K562 (cell line): ENCODE measurements at regions not wholly inside any gene's neighbourhood (a gene's known extent, or its start where the extent isn't known, plus 50 kb on each side); places are given as distances from the start of the nearest gene placed in this dataset.

Source experiments
- ATAC-seq: fragments of 200-7000 bp; cut with Tn5 transposase; 3 replicates; pipeline ENCODE4 v1.9.1; 2020; ENCODE audit warnings: moderate library complexity
- BruUV-seq: library from RNA; stranded (reverse); fragments of 400-500 nt; replicated peaks from 2 replicates; lab custom pipeline; 2021; lab: Mats Ljungman, UMichigan
- CTCF ChIA-PET: fragments of 300-600 bp; formaldehyde crosslinking; extraction: SDS; loops from one replicate; lab custom pipeline; 2021; ENCODE audit warnings: low intra/inter-chr PET ratio; lab: Yijun Ruan, JAX
- POLR2A ChIA-PET: fragments of 300-600, 350-650 bp; sonication (Branson Sonifier 250); formaldehyde crosslinking; extraction: SDS; loops from one replicate; lab custom pipeline; 2021; ENCODE audit warnings: antibody characterized with exemption, inconsistent platforms; lab: Yijun Ruan, JAX
- DNase-seq, 4 experiments: peaks; one replicate each; pipeline versions ENCODE4 v3.0.0 to v3.0.0-alpha.2; 2011 to 2018; ENCODE audit warnings: low spot score in 3 of 4, mixed read lengths in 3 of 4; ENCODE audit errors: extremely low read depth in 1 of 4
- FAIRE-seq: peaks from 2 replicates; lab custom pipeline; 2011; peaks lifted over from hg19 to GRCh38; lab: Jason Lieb, UNC
- H2AFZ ChIP-seq: 2 replicates; pipeline ENCODE4 v1.6.0; 2011; ENCODE audit warnings: low read depth, low read length, control low read depth, inconsistent platforms
- H3K27ac ChIP-seq: fragments of 200-600 bp; 3 replicates; pipeline ENCODE4 v1.8.0; 2011; ENCODE audit warnings: low read depth, mild to moderate bottlenecking, control low read depth, inconsistent platforms, low read length, moderate library complexity, mixed read lengths; ENCODE audit errors: extremely low read depth
- H3K27me3 ChIP-seq, 2 experiments: fragments of 300-600 bp in 1 of 2; 2 replicates in 1 of 2; 3 replicates in 1 of 2; pipeline versions ENCODE4 v1.6.0 to v1.8.0; 2011; ENCODE audit warnings: inconsistent platforms in 2 of 2, low read length in 2 of 2, mild to moderate bottlenecking in 1 of 2, mixed read lengths in 1 of 2, moderate library complexity in 1 of 2; ENCODE audit not compliant: control insufficient read depth in 2 of 2, insufficient read depth in 2 of 2
- H3K36me3 ChIP-seq: fragments of 300-600 bp; 3 replicates; pipeline ENCODE4 v1.8.0; 2011; ENCODE audit warnings: mild to moderate bottlenecking, low read length, inconsistent platforms; ENCODE audit not compliant: control insufficient read depth, insufficient read depth
- H3K4me1 ChIP-seq, 2 experiments: fragments of 200-600 bp in 1 of 2; replicated peaks in 1 of 2; 2 replicates in 1 of 2; 3 replicates in 1 of 2; pipeline versions ENCODE4 v1.5.1 to v1.8.0; 2011; ENCODE audit warnings: inconsistent platforms in 2 of 2, low read length in 2 of 2, mild to moderate bottlenecking in 1 of 2, mixed read lengths in 1 of 2, moderate library complexity in 1 of 2; ENCODE audit not compliant: control insufficient read depth in 2 of 2, insufficient read depth in 2 of 2
- H3K4me2 ChIP-seq: 2 replicates; pipeline ENCODE4 v1.6.1; 2011; ENCODE audit warnings: low read length, control low read depth, inconsistent platforms, mixed read lengths; ENCODE audit not compliant: insufficient read depth
- H3K4me3 ChIP-seq: fragments of 200-600 bp; sonication (generic), shearing (Covaris generic); 2 replicates; pipeline ENCODE4 v1.5.1; 2016; ENCODE audit warnings: control low read depth, inconsistent platforms
- H3K79me2 ChIP-seq: fragments of 200-600 bp; 3 replicates; pipeline ENCODE4 v1.8.0; 2011; ENCODE audit warnings: low read length, inconsistent platforms; ENCODE audit not compliant: control insufficient read depth, insufficient read depth
- H3K9ac ChIP-seq, 2 experiments: 2 replicates each; pipeline versions ENCODE4 v1.6.0 to v1.6.1; 2011; ENCODE audit warnings: low read depth in 2 of 2, low read length in 2 of 2, control low read depth in 1 of 2, inconsistent platforms in 1 of 2, mild to moderate bottlenecking in 1 of 2, mixed read lengths in 1 of 2; ENCODE audit not compliant: insufficient read depth in 1 of 2
- H3K9me1 ChIP-seq: one replicate; pipeline ENCODE4 v1.6.0; 2011; ENCODE audit warnings: inconsistent platforms, mild to moderate bottlenecking, low read length, moderate library complexity; ENCODE audit not compliant: control insufficient read depth, insufficient read depth
- H3K9me3 ChIP-seq: replicated peaks from 2 replicates; pipeline ENCODE4 v1.5.1; 2011; ENCODE audit warnings: low read depth, low read length, inconsistent platforms; ENCODE audit not compliant: control insufficient read depth, insufficient read depth
- H4K20me1 ChIP-seq: replicated peaks from 2 replicates; pipeline ENCODE4 v1.6.1; 2011; ENCODE audit warnings: low read length, inconsistent platforms, mixed read lengths; ENCODE audit not compliant: control insufficient read depth, insufficient read depth
- ARNT ChIP-seq, 2 experiments: fragments of 450-650 bp; IDR thresholded peaks; 2 replicates each; pipeline ENCODE4 v1.6.1; 2016; ENCODE audit warnings: mild to moderate bottlenecking in 1 of 2
- ATF7 ChIP-seq: fragments of 450-650 bp; IDR thresholded peaks from 2 replicates; pipeline ENCODE4 v1.7.1; 2014; ENCODE audit warnings: mild to moderate bottlenecking, moderate library complexity
- BMI1 ChIP-seq: fragments of 150-350 bp; IDR thresholded peaks from 2 replicates; pipeline ENCODE4 v1.6.1; 2014; ENCODE audit warnings: low read length
- CREB1 ChIP-seq, 2 experiments: sonication (generic) in 1 of 2; formaldehyde crosslinking in 1 of 2; IDR thresholded peaks; 2 replicates each; pipeline versions ENCODE4 v1.6.1 to v1.8.0; 2012 to 2022; ENCODE audit warnings: inconsistent platforms in 1 of 2, mild to moderate bottlenecking in 1 of 2, missing genetic modification reagents in 1 of 2, moderate library complexity in 1 of 2
- CREBBP ChIP-seq: IDR thresholded peaks from one replicate; pipeline ENCODE4 v1.6.1; 2012; ENCODE audit warnings: low read depth, mild to moderate bottlenecking, control low read depth, inconsistent platforms, low read length
- JUNB ChIP-seq: fragments of 450-650 bp; formaldehyde crosslinking; conservative IDR thresholded peaks from 2 replicates; pipeline ENCODE4 v1.4.0; 2020; ENCODE audit warnings: mild to moderate bottlenecking
- MAFG ChIP-seq: fragments of 450-650 bp; conservative IDR thresholded peaks from 2 replicates; pipeline ENCODE4 v1.6.1; 2016; ENCODE audit warnings: missing genetic modification characterization, missing compliant biosample characterization
- POLR2B ChIP-seq: fragments of 450-650 bp; IDR thresholded peaks from 2 replicates; pipeline ENCODE4 v1.6.1; 2018; ENCODE audit warnings: low read depth; ENCODE audit not compliant: partially characterized antibody
- PTTG1 ChIP-seq: fragments of 450-650 bp; IDR thresholded peaks from 2 replicates; pipeline ENCODE4 v1.6.1; 2016; ENCODE audit warnings: low read depth, mild to moderate bottlenecking, missing genetic modification characterization, missing compliant biosample characterization
- RCOR1 ChIP-seq, 2 experiments: IDR thresholded peaks; 2 replicates each; pipeline ENCODE4 v1.6.1; 2012; ENCODE audit warnings: low read depth in 2 of 2, low read length in 2 of 2, borderline replicate concordance in 1 of 2, improper control_type of control experiment in 1 of 2
- SIN3A ChIP-seq, 2 experiments: fragments of 150-350 bp in 1 of 2; IDR thresholded peaks; 2 replicates each; pipeline ENCODE4 v1.6.1; 2011 to 2016; ENCODE audit warnings: borderline replicate concordance in 2 of 2, low read depth in 2 of 2, low read length in 2 of 2, mild to moderate bottlenecking in 2 of 2, moderate library complexity in 2 of 2; ENCODE audit not compliant: control insufficient read depth in 1 of 2
- SPI1 ChIP-seq: IDR thresholded peaks from 2 replicates; pipeline ENCODE4 v1.6.1; 2011; ENCODE audit warnings: low read depth, low read length, control low read depth, borderline replicate concordance
- STAT6 ChIP-seq: sonication (generic); formaldehyde crosslinking; IDR thresholded peaks from 2 replicates; pipeline ENCODE4 v1.8.1; 2023; ENCODE audit warnings: mild to moderate bottlenecking, missing genetic modification reagents
- ZFP36 ChIP-seq: fragments of 150-350 bp; IDR thresholded peaks from 2 replicates; pipeline ENCODE4 v1.6.1; 2018; ENCODE audit warnings: low read length, low read depth; ENCODE audit not compliant: partially characterized antibody
- ZNF224 ChIP-seq: sonication (generic); formaldehyde crosslinking; IDR thresholded peaks from 2 replicates; pipeline ENCODE4 v1.8.0; 2022; ENCODE audit warnings: mild to moderate bottlenecking, missing genetic modification reagents
- WGBS: fragments of 100-300 bp; shearing (Covaris generic); methylation state at CpG from one replicate; pipeline ENCODE4 v1.1.6; 2016; ENCODE audit warnings: low coverage, mixed read lengths; ENCODE audit not compliant: insufficient coverage; ENCODE audit errors: missing lambda C conversion rate; 5-methylcytosine and 5-hydroxymethylcytosine counted together
- in situ Hi-C: fragments of 300-500 bp; cut with MboI; formaldehyde crosslinking; loops from 4 replicates; pipeline ENCODE4 v1.15.0; 2018; ENCODE audit warnings: inconsistent platforms, mixed read lengths
- intact Hi-C: fragments of 100-400 bp; cut with micrococcal nuclease; formaldehyde crosslinking; loops from 2 replicates; pipeline ENCODE4 v1.14.2; 2022

- WGBS, result 0% methylated on average over 3 of the region's 3 CpGs
Observed at GRCh38 chr2:167491788-167492187, 603.5 kb downstream of the XIRP2 start.

More at GRCh38 chr2:167491788-167492187, 603.5 kb downstream of the XIRP2 start:
- TF ChIP-seq STAT6 (CRISPR knock-in tag) (no peak), PTTG1 (tag) (no peak), RCOR1 (IDR thresholded peaks at IDR 0.05; ENCODE audit: borderline replicate concordance in 1 of 2, low read depth in 2 of 2, low read length in 2 of 2) (no peak), CREBBP (no peak), ARNT (IDR thresholded peaks at IDR 0.05) (no peak), CREB1 (IDR thresholded peaks at IDR 0.05) (no peak), CREB1 (CRISPR knock-in tag; IDR thresholded peaks at IDR 0.05) (no peak), ZFP36 (no peak), ZNF224 (CRISPR knock-in tag) (no peak), ATF7 (no peak), JUNB (CRISPR knock-in tag) (no peak), MAFG (tag) (no peak), BMI1 (no peak), SPI1 (no peak), SIN3A (IDR thresholded peaks at IDR 0.05; ENCODE audit: borderline replicate concordance in 2 of 2, control insufficient read depth in 1 of 2, low read depth in 2 of 2, low read length in 2 of 2) (no peak), POLR2B (no peak)
- Histone ChIP-seq H3K4me1 (no peaks in the 10 kb centered on the region), H3K9me3 (no peaks in the 10 kb centered on the region), H3K9me1 (no peaks in the 10 kb centered on the region), H3K9ac (no peak overlapping the region), H3K4me3 (no peak overlapping the region), H3K79me2 (no peaks in the 10 kb centered on the region), H3K27me3 (no peaks in the 10 kb centered on the region), H3K36me3 (no peaks in the 10 kb centered on the region), H2AFZ (no peak overlapping the region), H3K4me2 (no peak overlapping the region), H3K27ac (no peak overlapping the region), H4K20me1 (no peaks in the 10 kb centered on the region)
- ChIA-PET CTCF (no interaction called here), POLR2A (no interaction called here)
- no TSS peak for BruUV-seq
- intact Hi-C loops, result no loop called here
- no peak for FAIRE-seq
- no peak for ATAC-seq
- in situ Hi-C loops, result no loop called here
- DNase-seq, result no peak
